ENCODE measurements at regions not wholly inside any gene's neighbourhood (a gene's known extent, or its start where the extent isn't known, plus 50 kb on each side); places are given as distances from the start of the nearest gene placed in this dataset.

- no peak for TF ChIP-seq ZNF18 (tag by site-specific recombination; IDR thresholded peaks at IDR 0.05)
- TF ChIP-seq GLIS1 (tag by site-specific recombination; IDR thresholded peaks at IDR 0.05), result no peak
- TF ChIP-seq ZNF140 (tag by site-specific recombination; IDR thresholded peaks at IDR 0.05), result peak; percentile 44; the same call in 1 of the 2 replicates
- TF ChIP-seq ZNF175 (tag by site-specific recombination; IDR thresholded peaks at IDR 0.05), result no peak
- TF ChIP-seq ZNF654 (tag by site-specific recombination; IDR thresholded peaks at IDR 0.05; ENCODE audit: low read depth), result 0 out of 2 replicates have a peak, but pooled peaks have one; percentile 24
- 0 out of 2 replicates have a peak, but pooled peaks have one; percentile 27 for TF ChIP-seq ZNF292 (tag by site-specific recombination; IDR thresholded peaks at IDR 0.05; ENCODE audit: borderline replicate concordance, low read depth)
- TF ChIP-seq ZNF623 (tag by site-specific recombination; IDR thresholded peaks at IDR 0.05), result peak; percentile 66
- peak; percentile 89 for TF ChIP-seq ZNF555 (tag by site-specific recombination; conservative IDR thresholded peaks at IDR 0.05)
- TF ChIP-seq ZNF426 (tag by site-specific recombination; IDR thresholded peaks at IDR 0.05), result peak; percentile 75
- TF ChIP-seq ZBTB7A (tag by site-specific recombination; IDR thresholded peaks at IDR 0.05; ENCODE audit: low read depth), result no peak
- 0 out of 2 replicates have a peak, but pooled peaks have one; percentile 74 for TF ChIP-seq ZNF560 (tag by site-specific recombination; IDR thresholded peaks at IDR 0.05; ENCODE audit: borderline replicate concordance)
- TF ChIP-seq ZNF354C (tag by site-specific recombination; IDR thresholded peaks at IDR 0.05; ENCODE audit: borderline replicate concordance, low read depth), result peak; percentile 85; the same call in 1 of the 2 replicates
- peak; percentile 65 for TF ChIP-seq ZNF510 (tag by site-specific recombination; IDR thresholded peaks at IDR 0.05; ENCODE audit: insufficient replicate concordance)
- TF ChIP-seq, protein P1, sequence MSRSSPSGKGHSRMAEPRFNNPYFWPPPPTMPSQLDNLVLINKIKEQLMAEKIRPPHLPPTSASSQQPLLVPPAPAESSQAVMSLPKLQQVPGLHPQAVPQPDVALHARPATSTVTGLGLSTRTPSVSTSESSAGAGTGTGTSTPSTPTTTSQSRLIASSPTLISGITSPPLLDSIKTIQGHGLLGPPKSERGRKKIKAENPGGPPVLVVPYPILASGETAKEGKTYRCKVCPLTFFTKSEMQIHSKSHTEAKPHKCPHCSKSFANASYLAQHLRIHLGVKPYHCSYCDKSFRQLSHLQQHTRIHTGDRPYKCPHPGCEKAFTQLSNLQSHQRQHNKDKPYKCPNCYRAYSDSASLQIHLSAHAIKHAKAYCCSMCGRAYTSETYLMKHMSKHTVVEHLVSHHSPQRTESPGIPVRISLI (tag by site-specific recombination; IDR thresholded peaks at IDR 0.05), result no peak
- no peak for TF ChIP-seq ZBTB49 (tag by site-specific recombination; IDR thresholded peaks at IDR 0.05; ENCODE audit: low read depth)
- TF ChIP-seq, protein P2, sequence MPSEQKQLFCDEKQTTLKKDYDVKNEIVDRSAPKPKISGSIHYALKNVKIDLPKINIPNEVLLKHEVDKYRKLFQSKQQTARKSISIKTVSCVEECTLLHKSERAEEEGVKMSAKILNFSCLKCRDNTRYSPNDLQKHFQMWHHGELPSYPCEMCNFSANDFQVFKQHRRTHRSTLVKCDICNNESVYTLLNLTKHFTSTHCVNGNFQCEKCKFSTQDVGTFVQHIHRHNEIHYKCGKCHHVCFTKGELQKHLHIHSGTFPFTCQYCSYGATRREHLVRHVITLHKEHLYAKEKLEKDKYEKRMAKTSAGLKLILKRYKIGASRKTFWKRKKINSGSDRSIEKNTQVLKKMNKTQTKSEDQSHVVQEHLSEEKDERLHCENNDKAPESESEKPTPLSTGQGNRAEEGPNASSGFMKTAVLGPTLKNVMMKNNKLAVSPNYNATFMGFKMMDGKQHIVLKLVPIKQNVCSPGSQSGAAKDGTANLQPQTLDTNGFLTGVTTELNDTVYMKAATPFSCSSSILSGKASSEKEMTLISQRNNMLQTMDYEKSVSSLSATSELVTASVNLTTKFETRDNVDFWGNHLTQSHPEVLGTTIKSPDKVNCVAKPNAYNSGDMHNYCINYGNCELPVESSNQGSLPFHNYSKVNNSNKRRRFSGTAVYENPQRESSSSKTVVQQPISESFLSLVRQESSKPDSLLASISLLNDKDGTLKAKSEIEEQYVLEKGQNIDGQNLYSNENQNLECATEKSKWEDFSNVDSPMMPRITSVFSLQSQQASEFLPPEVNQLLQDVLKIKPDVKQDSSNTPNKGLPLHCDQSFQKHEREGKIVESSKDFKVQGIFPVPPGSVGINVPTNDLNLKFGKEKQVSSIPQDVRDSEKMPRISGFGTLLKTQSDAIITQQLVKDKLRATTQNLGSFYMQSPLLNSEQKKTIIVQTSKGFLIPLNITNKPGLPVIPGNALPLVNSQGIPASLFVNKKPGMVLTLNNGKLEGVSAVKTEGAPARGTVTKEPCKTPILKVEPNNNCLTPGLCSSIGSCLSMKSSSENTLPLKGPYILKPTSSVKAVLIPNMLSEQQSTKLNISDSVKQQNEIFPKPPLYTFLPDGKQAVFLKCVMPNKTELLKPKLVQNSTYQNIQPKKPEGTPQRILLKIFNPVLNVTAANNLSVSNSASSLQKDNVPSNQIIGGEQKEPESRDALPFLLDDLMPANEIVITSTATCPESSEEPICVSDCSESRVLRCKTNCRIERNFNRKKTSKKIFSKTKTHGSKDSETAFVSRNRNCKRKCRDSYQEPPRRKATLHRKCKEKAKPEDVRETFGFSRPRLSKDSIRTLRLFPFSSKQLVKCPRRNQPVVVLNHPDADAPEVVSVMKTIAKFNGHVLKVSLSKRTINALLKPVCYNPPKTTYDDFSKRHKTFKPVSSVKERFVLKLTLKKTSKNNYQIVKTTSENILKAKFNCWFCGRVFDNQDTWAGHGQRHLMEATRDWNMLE (tag by site-specific recombination; conservative IDR thresholded peaks at IDR 0.05; ENCODE audit: low read depth), result peak; percentile 77
- no peak for TF ChIP-seq SETDB1 (IDR thresholded peaks at IDR 0.05; ENCODE audit: insufficient read length, low read length)
- no peak for TF ChIP-seq ZNF596 (tag by site-specific recombination; IDR thresholded peaks at IDR 0.05)
- TF ChIP-seq ZNF629 (tag by site-specific recombination; IDR thresholded peaks at IDR 0.05), result 0 out of 2 replicates have a peak, but pooled peaks have one; percentile 32
- TF ChIP-seq MZF1 (tag by site-specific recombination; IDR thresholded peaks at IDR 0.05; ENCODE audit: borderline replicate concordance), result no peak; the same call in 1 of the 2 replicates
- peak; percentile 79; the same call in 1 of the 2 replicates for TF ChIP-seq AEBP2 (tag by site-specific recombination; IDR thresholded peaks at IDR 0.05; ENCODE audit: borderline replicate concordance)
- 0 out of 2 replicates have a peak, but pooled peaks have one; percentile 66 for TF ChIP-seq ZNF433 (tag by site-specific recombination; IDR thresholded peaks at IDR 0.05; ENCODE audit: low read depth)
- TF ChIP-seq ZNF529 (tag by site-specific recombination; IDR thresholded peaks at IDR 0.05; ENCODE audit: insufficient replicate concordance), result peak; percentile 28
- TF ChIP-seq ZNF449 (tag by site-specific recombination; IDR thresholded peaks at IDR 0.05), result no peak
- no peak for TF ChIP-seq ZNF670 (tag by site-specific recombination; IDR thresholded peaks at IDR 0.05; ENCODE audit: low read depth)
- no peak for TF ChIP-seq ZNF768 (tag by site-specific recombination; IDR thresholded peaks at IDR 0.05)
Measured at GRCh38 chr5:4762316-4762715, 377.8 kb upstream of the ADAMTS16 start (continued).
